ENCODE measurements at regions not wholly inside any gene's neighbourhood (a gene's known extent, or its start where the extent isn't known, plus 50 kb on each side); places are given as distances from the start of the nearest gene placed in this dataset.

- no peak for TF ChIP-seq KDM1A (IDR thresholded peaks at IDR 0.05; ENCODE audit: borderline replicate concordance, low read length)
- TF ChIP-seq POLR2A (IDR thresholded peaks at IDR 0.05; ENCODE audit: control extremely low read depth in 1 of 2, low read depth in 2 of 2, low read length in 2 of 2), result no peak
- no peak for TF ChIP-seq SUZ12 (IDR thresholded peaks at IDR 0.05; ENCODE audit: low read length)
- TF ChIP-seq JUN (IDR thresholded peaks at IDR 0.05; ENCODE audit: low read depth, low read length), result no peak
- no peak for TF ChIP-seq SAP30 (IDR thresholded peaks at IDR 0.05; ENCODE audit: insufficient read depth, insufficient replicate concordance, low read length)
- no peak for TF ChIP-seq HDAC6 (IDR thresholded peaks at IDR 0.05; ENCODE audit: low read depth, low read length)
- no peak for TF ChIP-seq EGR1 (IDR thresholded peaks at IDR 0.05; ENCODE audit: borderline replicate concordance, low read depth, low read length)
These were observed 113.5 kb upstream of the USP9X start (continued) for GRCh38 chrX:40971736-40972135.

Measured in H1 (cell line).